ENCODE measurements at regions not wholly inside any gene's neighbourhood (a gene's known extent, or its start where the extent isn't known, plus 50 kb on each side); places are given as distances from the start of the nearest gene placed in this dataset.

GRCh38 chr2:37773371-37774130 lies 102.1 kb upstream of the CDC42EP3 start:
- TF ChIP-seq ZNF274 (IDR thresholded peaks at IDR 0.05; ENCODE audit: low read depth, low read length) (no peak), SUZ12 (IDR thresholded peaks at IDR 0.05; ENCODE audit: extremely low read depth, insufficient read depth, insufficient read length) (no peak)

Measured in NT2/D1 (cell line).